K562 (cell line): ENCODE measurements at regions not wholly inside any gene's neighbourhood (a gene's known extent, or its start where the extent isn't known, plus 50 kb on each side); places are given as distances from the start of the nearest gene placed in this dataset.

Experiments used
- ATAC-seq: fragments of 200-7000 bp; cut with Tn5 transposase; 3 replicates; pipeline ENCODE4 v1.9.1; 2020; ENCODE audit warnings: moderate library complexity
- BruUV-seq: library from RNA; stranded (reverse); fragments of 400-500 nt; replicated peaks from 2 replicates; lab custom pipeline; 2021; lab: Mats Ljungman, UMichigan
- CTCF ChIA-PET: fragments of 300-600 bp; formaldehyde crosslinking; extraction: SDS; loops from one replicate; lab custom pipeline; 2021; ENCODE audit warnings: low intra/inter-chr PET ratio; lab: Yijun Ruan, JAX
- POLR2A ChIA-PET: fragments of 300-600, 350-650 bp; sonication (Branson Sonifier 250); formaldehyde crosslinking; extraction: SDS; loops from one replicate; lab custom pipeline; 2021; ENCODE audit warnings: antibody characterized with exemption, inconsistent platforms; lab: Yijun Ruan, JAX
- DNase-seq, 4 experiments: peaks; one replicate each; pipeline versions ENCODE4 v3.0.0 to v3.0.0-alpha.2; 2011 to 2018; ENCODE audit warnings: low spot score in 3 of 4, mixed read lengths in 3 of 4; ENCODE audit errors: extremely low read depth in 1 of 4
- FAIRE-seq: peaks from 2 replicates; lab custom pipeline; 2011; peaks lifted over from hg19 to GRCh38; lab: Jason Lieb, UNC
- H2AFZ ChIP-seq: 2 replicates; pipeline ENCODE4 v1.6.0; 2011; ENCODE audit warnings: low read depth, low read length, control low read depth, inconsistent platforms
- H3K27ac ChIP-seq: fragments of 200-600 bp; 3 replicates; pipeline ENCODE4 v1.8.0; 2011; ENCODE audit warnings: low read depth, mild to moderate bottlenecking, control low read depth, inconsistent platforms, low read length, moderate library complexity, mixed read lengths; ENCODE audit errors: extremely low read depth
- H3K27me3 ChIP-seq, 2 experiments: fragments of 300-600 bp in 1 of 2; 2 replicates in 1 of 2; 3 replicates in 1 of 2; pipeline versions ENCODE4 v1.6.0 to v1.8.0; 2011; ENCODE audit warnings: inconsistent platforms in 2 of 2, low read length in 2 of 2, mild to moderate bottlenecking in 1 of 2, mixed read lengths in 1 of 2, moderate library complexity in 1 of 2; ENCODE audit not compliant: control insufficient read depth in 2 of 2, insufficient read depth in 2 of 2
- H3K36me3 ChIP-seq: fragments of 300-600 bp; 3 replicates; pipeline ENCODE4 v1.8.0; 2011; ENCODE audit warnings: mild to moderate bottlenecking, low read length, inconsistent platforms; ENCODE audit not compliant: control insufficient read depth, insufficient read depth
- H3K4me1 ChIP-seq, 2 experiments: fragments of 200-600 bp in 1 of 2; replicated peaks in 1 of 2; 2 replicates in 1 of 2; 3 replicates in 1 of 2; pipeline versions ENCODE4 v1.5.1 to v1.8.0; 2011; ENCODE audit warnings: inconsistent platforms in 2 of 2, low read length in 2 of 2, mild to moderate bottlenecking in 1 of 2, mixed read lengths in 1 of 2, moderate library complexity in 1 of 2; ENCODE audit not compliant: control insufficient read depth in 2 of 2, insufficient read depth in 2 of 2
- H3K4me2 ChIP-seq: 2 replicates; pipeline ENCODE4 v1.6.1; 2011; ENCODE audit warnings: low read length, control low read depth, inconsistent platforms, mixed read lengths; ENCODE audit not compliant: insufficient read depth
- H3K4me3 ChIP-seq: fragments of 200-600 bp; sonication (generic), shearing (Covaris generic); 2 replicates; pipeline ENCODE4 v1.5.1; 2016; ENCODE audit warnings: control low read depth, inconsistent platforms
- H3K79me2 ChIP-seq: fragments of 200-600 bp; 3 replicates; pipeline ENCODE4 v1.8.0; 2011; ENCODE audit warnings: low read length, inconsistent platforms; ENCODE audit not compliant: control insufficient read depth, insufficient read depth
- H3K9ac ChIP-seq, 2 experiments: 2 replicates each; pipeline versions ENCODE4 v1.6.0 to v1.6.1; 2011; ENCODE audit warnings: low read depth in 2 of 2, low read length in 2 of 2, control low read depth in 1 of 2, inconsistent platforms in 1 of 2, mild to moderate bottlenecking in 1 of 2, mixed read lengths in 1 of 2; ENCODE audit not compliant: insufficient read depth in 1 of 2
- H3K9me1 ChIP-seq: one replicate; pipeline ENCODE4 v1.6.0; 2011; ENCODE audit warnings: inconsistent platforms, mild to moderate bottlenecking, low read length, moderate library complexity; ENCODE audit not compliant: control insufficient read depth, insufficient read depth
- H3K9me3 ChIP-seq: replicated peaks from 2 replicates; pipeline ENCODE4 v1.5.1; 2011; ENCODE audit warnings: low read depth, low read length, inconsistent platforms; ENCODE audit not compliant: control insufficient read depth, insufficient read depth
- H4K20me1 ChIP-seq: replicated peaks from 2 replicates; pipeline ENCODE4 v1.6.1; 2011; ENCODE audit warnings: low read length, inconsistent platforms, mixed read lengths; ENCODE audit not compliant: control insufficient read depth, insufficient read depth
- FOXP1 ChIP-seq: sonication (generic); formaldehyde crosslinking; IDR thresholded peaks from 2 replicates; pipeline ENCODE4 v1.8.0; 2022; ENCODE audit warnings: mild to moderate bottlenecking, missing genetic modification reagents
- HMBOX1 ChIP-seq: sonication (generic); IDR thresholded peaks from 2 replicates; pipeline ENCODE4 v1.6.1; 2016
- HMGXB4 ChIP-seq: sonication (generic); formaldehyde crosslinking; IDR thresholded peaks from 2 replicates; pipeline ENCODE4 v1.8.1; 2023; ENCODE audit warnings: mild to moderate bottlenecking, missing genetic modification reagents
- HNRNPK ChIP-seq: fragments of 200-400 bp; formaldehyde crosslinking; IDR thresholded peaks from one replicate; pipeline ENCODE4 v1.6.1; 2018; ENCODE audit warnings: mild to moderate bottlenecking, low read depth, low read length; ENCODE audit not compliant: poor library complexity, severe bottlenecking
- IFI16 ChIP-seq: fragments of 250-450 bp; sonication (Bioruptor Pico); IDR thresholded peaks from 2 replicates; pipeline ENCODE4 v2.1.2; 2022; ENCODE audit warnings: mild to moderate bottlenecking, inconsistent platforms
- MBD2 ChIP-seq: sonication (generic); IDR thresholded peaks from 2 replicates; pipeline ENCODE4 v1.6.1; 2016; ENCODE audit warnings: low read depth, borderline replicate concordance
- NEUROD1 ChIP-seq: fragments of 150-350 bp; IDR thresholded peaks from 2 replicates; pipeline ENCODE4 v1.6.1; 2014; ENCODE audit warnings: borderline replicate concordance, low read length, low read depth; ENCODE audit not compliant: partially characterized antibody
- NR0B1 ChIP-seq: fragments of 450-650 bp; IDR thresholded peaks from one replicate; pipeline ENCODE4 v1.6.1; 2018; ENCODE audit warnings: mild to moderate bottlenecking, moderate library complexity; ENCODE audit not compliant: partially characterized antibody
- NR3C1 ChIP-seq: sonication (generic); formaldehyde crosslinking; IDR thresholded peaks from 2 replicates; pipeline ENCODE4 v1.8.1; 2022; ENCODE audit warnings: missing genetic modification reagents
- POLR2AphosphoS2 ChIP-seq: IDR thresholded peaks from 2 replicates; pipeline ENCODE4 v1.6.1; 2012; ENCODE audit warnings: low read length, improper control_type of control experiment
- RBM39 ChIP-seq: fragments of 200-400 bp; formaldehyde crosslinking; optimal IDR thresholded peaks from 2 replicates; pipeline ENCODE3; 2018; ENCODE audit warnings: low read depth, low read length
- SAP30 ChIP-seq: fragments of 200-600 bp; sonication (generic); IDR thresholded peaks from 2 replicates; pipeline ENCODE4 v1.6.1; 2012; ENCODE audit warnings: borderline replicate concordance, low read depth, mild to moderate bottlenecking, moderate library complexity, low read length, control low read depth, inconsistent platforms; ENCODE audit not compliant: insufficient read depth, poor library complexity, severe bottlenecking
- SUPT5H ChIP-seq: fragments of 450-650 bp; IDR thresholded peaks from 2 replicates; pipeline ENCODE4 v1.6.1; 2016
- TOE1 ChIP-seq, 2 experiments: fragments of 450-650 bp in 1 of 2; sonication (generic) in 1 of 2; formaldehyde crosslinking in 1 of 2; IDR thresholded peaks; 2 replicates each; pipeline versions ENCODE4 v1.7.1 to v1.8.0; 2016 to 2022; ENCODE audit warnings: borderline replicate concordance in 2 of 2, mild to moderate bottlenecking in 2 of 2, antibody characterized with exemption in 1 of 2, inconsistent platforms in 1 of 2, low read depth in 1 of 2, missing genetic modification reagents in 1 of 2, moderate library complexity in 1 of 2
- ZNF146 ChIP-seq: IDR thresholded peaks from one replicate; pipeline ENCODE4 v1.6.1; 2018; ENCODE audit warnings: missing compliant biosample characterization; ENCODE audit not compliant: unreplicated experiment
- ZNF253 ChIP-seq: fragments of 250-450 bp; sonication (Bioruptor Pico); conservative IDR thresholded peaks from 2 replicates; pipeline ENCODE4 v1.6.1; 2021; ENCODE audit warnings: mild to moderate bottlenecking
- ZNF436 ChIP-seq: fragments of 250-450, 450-650 bp; sonication (Bioruptor Pico); formaldehyde crosslinking; IDR thresholded peaks from 2 replicates; pipeline ENCODE4 v1.7.0; 2020; ENCODE audit warnings: mild to moderate bottlenecking
- ZNF76 ChIP-seq: fragments of 250-450 bp; sonication (Bioruptor Pico); IDR thresholded peaks from 2 replicates; pipeline ENCODE4 v1.4.0; 2020; ENCODE audit warnings: mild to moderate bottlenecking, moderate library complexity, borderline replicate concordance
- ZNF766 ChIP-seq: fragments of 200-800 bp; sonication (Bioruptor generic); conservative IDR thresholded peaks from 2 replicates; pipeline ENCODE4 v1.6.1; 2016; ENCODE audit warnings: missing genetic modification characterization, missing compliant biosample characterization
- WGBS: fragments of 100-300 bp; shearing (Covaris generic); methylation state at CpG from one replicate; pipeline ENCODE4 v1.1.6; 2016; ENCODE audit warnings: low coverage, mixed read lengths; ENCODE audit not compliant: insufficient coverage; ENCODE audit errors: missing lambda C conversion rate; 5-methylcytosine and 5-hydroxymethylcytosine counted together
- in situ Hi-C: fragments of 300-500 bp; cut with MboI; formaldehyde crosslinking; loops from 4 replicates; pipeline ENCODE4 v1.15.0; 2018; ENCODE audit warnings: inconsistent platforms, mixed read lengths
- intact Hi-C: fragments of 100-400 bp; cut with micrococcal nuclease; formaldehyde crosslinking; loops from 2 replicates; pipeline ENCODE4 v1.14.2; 2022

GRCh38 chr2:228615496-228615895, 434.0 kb upstream of the SPHKAP start (continued):
- TF ChIP-seq HNRNPK = no peak
- no peak for TF ChIP-seq TOE1 (IDR thresholded peaks at IDR 0.05; ENCODE audit: borderline replicate concordance)
- TF ChIP-seq TOE1 (CRISPR knock-in tag; IDR thresholded peaks at IDR 0.05; ENCODE audit: borderline replicate concordance, low read depth) = no peak
- no peak for TF ChIP-seq SAP30
- no peak for TF ChIP-seq ZNF436 (CRISPR knock-in tag)
- no peak for TF ChIP-seq POLR2AphosphoS2
- no peak for TF ChIP-seq SUPT5H

- no peak overlapping the region for H2AFZ ChIP-seq
- no peaks in the 10 kb centered on the region for H3K9me3 ChIP-seq
- no peaks in the 10 kb centered on the region for H3K27me3 ChIP-seq
- no peaks in the 10 kb centered on the region for H4K20me1 ChIP-seq
- ChIA-PET CTCF (no interaction called here), POLR2A (no interaction called here)
- no peaks in the 10 kb centered on the region for H3K79me2 ChIP-seq
- no peak overlapping the region for H3K4me2 ChIP-seq
- BruUV-seq = no TSS peak
- H3K4me3 ChIP-seq = no peak overlapping the region
- no peak overlapping the region for H3K9ac ChIP-seq
- DNase-seq (no peak), FAIRE-seq (no peak), ATAC-seq (no peak)
- in situ Hi-C loops = no loop called here
- WGBS = 7% methylated on average over 2 of the region's 2 CpGs
- H3K4me1 ChIP-seq = no peaks in the 10 kb centered on the region
- H3K36me3 ChIP-seq = no peaks in the 10 kb centered on the region
- H3K9me1 ChIP-seq = no peaks in the 10 kb centered on the region
- H3K27ac ChIP-seq = no peak overlapping the region
- intact Hi-C loops = no loop called here
- TF ChIP-seq HMBOX1 = no peak
- TF ChIP-seq NR0B1 = no peak
- TF ChIP-seq ZNF253 (CRISPR knock-in tag) = no peak
- TF ChIP-seq MBD2 = no peak
- TF ChIP-seq IFI16 (CRISPR knock-in tag) = no peak
- no peak for TF ChIP-seq ZNF146 (CRISPR knock-in tag)
- TF ChIP-seq HMGXB4 = no peak
- no peak for TF ChIP-seq NEUROD1
- no peak for TF ChIP-seq ZNF76 (CRISPR knock-in tag)
- TF ChIP-seq FOXP1 (CRISPR knock-in tag) = no peak
- TF ChIP-seq RBM39 = no peak
- TF ChIP-seq ZNF766 (CRISPR knock-in tag) = no peak
- TF ChIP-seq NR3C1 = no peak
Observed at GRCh38 chr2:228614741-228615140, 433.3 kb upstream of the SPHKAP start.
